ENCODE measurements at regions not wholly inside any gene's neighbourhood (a gene's known extent, or its start where the extent isn't known, plus 50 kb on each side); places are given as distances from the start of the nearest gene placed in this dataset.

DNA sequence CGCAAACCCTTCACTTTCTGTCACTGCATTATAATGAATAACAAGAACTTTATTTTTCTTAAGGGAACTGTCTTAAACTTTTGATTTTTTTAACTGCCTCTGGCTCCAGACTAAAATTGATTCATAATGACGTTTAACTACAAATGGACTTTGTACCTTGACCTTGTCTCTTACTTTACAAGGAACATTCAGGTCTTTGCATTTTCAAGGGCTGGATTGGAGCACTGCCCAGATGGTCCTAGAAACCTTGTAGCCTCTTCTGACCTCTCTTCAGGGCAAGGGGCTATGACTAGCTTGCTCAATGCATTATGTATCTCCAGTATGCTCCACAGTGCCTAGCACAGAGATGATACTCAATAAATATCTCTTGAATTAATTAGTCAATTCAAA, 612.6 kb upstream of the CLINT1 start:
- no peak overlapping the region for H3K4me3 ChIP-seq (replicated peaks; ENCODE audit: insufficient read depth, low read length)
- H3K27ac ChIP-seq (replicated peaks): no peak overlapping the region
- DNase-seq (ENCODE audit: low read depth in 1 of 2, low spot score in 1 of 2): no peak
- TF ChIP-seq POLR2AphosphoS5 (IDR thresholded peaks at IDR 0.05; ENCODE audit: low read depth): no peak
- no peak for TF ChIP-seq SPI1 (IDR thresholded peaks at IDR 0.05; ENCODE audit: borderline replicate concordance, low read depth)
- TF ChIP-seq, protein P1, sequence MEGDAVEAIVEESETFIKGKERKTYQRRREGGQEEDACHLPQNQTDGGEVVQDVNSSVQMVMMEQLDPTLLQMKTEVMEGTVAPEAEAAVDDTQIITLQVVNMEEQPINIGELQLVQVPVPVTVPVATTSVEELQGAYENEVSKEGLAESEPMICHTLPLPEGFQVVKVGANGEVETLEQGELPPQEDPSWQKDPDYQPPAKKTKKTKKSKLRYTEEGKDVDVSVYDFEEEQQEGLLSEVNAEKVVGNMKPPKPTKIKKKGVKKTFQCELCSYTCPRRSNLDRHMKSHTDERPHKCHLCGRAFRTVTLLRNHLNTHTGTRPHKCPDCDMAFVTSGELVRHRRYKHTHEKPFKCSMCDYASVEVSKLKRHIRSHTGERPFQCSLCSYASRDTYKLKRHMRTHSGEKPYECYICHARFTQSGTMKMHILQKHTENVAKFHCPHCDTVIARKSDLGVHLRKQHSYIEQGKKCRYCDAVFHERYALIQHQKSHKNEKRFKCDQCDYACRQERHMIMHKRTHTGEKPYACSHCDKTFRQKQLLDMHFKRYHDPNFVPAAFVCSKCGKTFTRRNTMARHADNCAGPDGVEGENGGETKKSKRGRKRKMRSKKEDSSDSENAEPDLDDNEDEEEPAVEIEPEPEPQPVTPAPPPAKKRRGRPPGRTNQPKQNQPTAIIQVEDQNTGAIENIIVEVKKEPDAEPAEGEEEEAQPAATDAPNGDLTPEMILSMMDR (IDR thresholded peaks at IDR 0.05; ENCODE audit: insufficient read depth, low read length): no peak
- TF ChIP-seq GABPA (IDR thresholded peaks at IDR 0.05; ENCODE audit: low read depth): no peak
- TF ChIP-seq, protein P2, sequence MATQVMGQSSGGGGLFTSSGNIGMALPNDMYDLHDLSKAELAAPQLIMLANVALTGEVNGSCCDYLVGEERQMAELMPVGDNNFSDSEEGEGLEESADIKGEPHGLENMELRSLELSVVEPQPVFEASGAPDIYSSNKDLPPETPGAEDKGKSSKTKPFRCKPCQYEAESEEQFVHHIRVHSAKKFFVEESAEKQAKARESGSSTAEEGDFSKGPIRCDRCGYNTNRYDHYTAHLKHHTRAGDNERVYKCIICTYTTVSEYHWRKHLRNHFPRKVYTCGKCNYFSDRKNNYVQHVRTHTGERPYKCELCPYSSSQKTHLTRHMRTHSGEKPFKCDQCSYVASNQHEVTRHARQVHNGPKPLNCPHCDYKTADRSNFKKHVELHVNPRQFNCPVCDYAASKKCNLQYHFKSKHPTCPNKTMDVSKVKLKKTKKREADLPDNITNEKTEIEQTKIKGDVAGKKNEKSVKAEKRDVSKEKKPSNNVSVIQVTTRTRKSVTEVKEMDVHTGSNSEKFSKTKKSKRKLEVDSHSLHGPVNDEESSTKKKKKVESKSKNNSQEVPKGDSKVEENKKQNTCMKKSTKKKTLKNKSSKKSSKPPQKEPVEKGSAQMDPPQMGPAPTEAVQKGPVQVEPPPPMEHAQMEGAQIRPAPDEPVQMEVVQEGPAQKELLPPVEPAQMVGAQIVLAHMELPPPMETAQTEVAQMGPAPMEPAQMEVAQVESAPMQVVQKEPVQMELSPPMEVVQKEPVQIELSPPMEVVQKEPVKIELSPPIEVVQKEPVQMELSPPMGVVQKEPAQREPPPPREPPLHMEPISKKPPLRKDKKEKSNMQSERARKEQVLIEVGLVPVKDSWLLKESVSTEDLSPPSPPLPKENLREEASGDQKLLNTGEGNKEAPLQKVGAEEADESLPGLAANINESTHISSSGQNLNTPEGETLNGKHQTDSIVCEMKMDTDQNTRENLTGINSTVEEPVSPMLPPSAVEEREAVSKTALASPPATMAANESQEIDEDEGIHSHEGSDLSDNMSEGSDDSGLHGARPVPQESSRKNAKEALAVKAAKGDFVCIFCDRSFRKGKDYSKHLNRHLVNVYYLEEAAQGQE (IDR thresholded peaks at IDR 0.05; ENCODE audit: insufficient replicate concordance, low read depth): no peak
- peaks cover 3% of the 10 kb centered on the region for H3K27me3 ChIP-seq (ENCODE audit: insufficient read depth, poor library complexity, severe bottlenecking)

DNA sequence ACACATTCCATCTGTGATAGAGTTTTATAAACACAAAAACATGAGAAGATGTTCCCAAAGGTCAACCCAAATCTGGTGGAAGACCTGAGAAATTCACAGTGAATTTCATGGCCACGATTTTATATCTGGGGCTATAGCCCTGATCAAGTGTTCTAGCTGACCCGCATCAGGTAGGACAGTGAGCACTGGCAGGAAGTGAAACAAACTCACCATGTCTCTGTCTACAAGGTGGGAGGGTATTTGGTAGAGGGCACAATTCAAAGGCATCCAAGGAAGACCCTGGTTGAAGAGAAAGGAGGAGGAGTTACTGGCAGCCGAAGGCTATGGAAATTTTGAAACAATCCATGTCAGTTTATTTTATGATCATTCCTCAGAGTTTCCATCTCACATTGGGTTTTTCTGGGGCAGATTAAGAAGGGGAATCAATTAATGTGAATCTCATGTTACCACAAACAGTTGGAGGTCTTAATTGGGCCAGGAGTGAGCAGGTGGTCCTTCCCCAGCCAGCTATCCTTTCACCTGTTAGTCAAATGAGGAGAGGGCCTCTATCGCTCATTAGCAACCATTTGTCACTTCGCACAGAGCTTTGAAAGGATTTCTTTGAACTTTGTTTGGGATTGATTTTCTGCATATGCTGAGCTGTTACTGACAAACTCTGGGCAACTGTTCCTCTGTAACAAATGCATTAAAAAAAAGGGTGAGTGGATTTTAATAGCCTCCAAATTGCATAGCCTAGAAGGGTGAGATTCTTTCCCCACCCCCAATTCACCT, 612.0 kb upstream of the CLINT1 start:
- no peak for DNase-seq (ENCODE audit: low read depth in 1 of 2, low spot score in 1 of 2)
- TF ChIP-seq, protein P1 (IDR thresholded peaks at IDR 0.05; ENCODE audit: insufficient read depth, low read length): no peak
- no peak for TF ChIP-seq SPI1 (IDR thresholded peaks at IDR 0.05; ENCODE audit: borderline replicate concordance, low read depth)
- Histone ChIP-seq H3K27me3 (ENCODE audit: insufficient read depth, poor library complexity, severe bottlenecking) (peaks cover 3% of the 10 kb centered on the region), H3K4me3 (replicated peaks; ENCODE audit: insufficient read depth, low read length) (no peak overlapping the region), H3K27ac (replicated peaks) (no peak overlapping the region)

DNA sequence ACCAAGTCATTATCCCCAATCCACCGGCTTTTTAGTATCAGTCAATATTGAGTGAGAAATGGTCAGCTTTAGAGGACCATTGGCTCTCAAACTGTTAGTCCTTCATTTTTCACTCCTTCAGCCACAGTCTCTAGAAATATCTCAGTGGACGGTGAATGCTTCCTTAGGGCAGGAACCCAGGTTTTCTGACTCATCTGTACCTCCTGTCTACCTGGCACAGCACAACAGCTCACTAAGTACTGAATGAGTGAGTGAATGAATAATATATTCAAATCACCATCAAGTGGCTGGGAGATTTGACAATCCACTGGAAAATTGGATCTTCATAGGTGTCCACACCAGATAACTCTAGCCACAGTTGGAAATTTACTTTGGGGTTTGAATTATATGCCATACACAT, 609.5 kb upstream of the CLINT1 start:
- no peak overlapping the region for H3K4me3 ChIP-seq (replicated peaks; ENCODE audit: insufficient read depth, low read length)
- TF ChIP-seq, protein P2 (IDR thresholded peaks at IDR 0.05; ENCODE audit: insufficient replicate concordance, low read depth): no peak
- no peak for DNase-seq (ENCODE audit: low read depth in 1 of 2, low spot score in 1 of 2)
- H3K27me3 ChIP-seq (ENCODE audit: insufficient read depth, poor library complexity, severe bottlenecking): no peaks in the 10 kb centered on the region
- H3K27ac ChIP-seq (replicated peaks): no peak overlapping the region

DNA sequence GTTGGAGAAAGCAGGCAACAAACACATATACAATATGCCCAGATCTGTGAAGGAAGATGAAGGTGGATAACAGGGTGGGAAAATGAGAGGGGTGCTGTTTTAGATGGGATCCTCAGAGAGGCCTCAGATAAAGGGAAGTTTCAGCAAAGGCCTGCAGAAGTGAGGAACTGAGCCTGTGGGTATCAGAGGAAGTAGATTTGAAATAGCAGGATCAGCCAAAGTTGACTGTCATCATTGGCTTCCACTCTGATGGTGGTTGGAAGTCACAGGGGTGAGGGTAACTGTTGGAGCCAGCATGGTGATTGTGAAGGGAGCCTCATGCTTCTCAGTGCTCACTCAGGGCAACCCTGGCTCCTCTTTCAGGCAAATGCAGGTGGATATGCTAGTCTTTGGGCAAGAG, 607.2 kb upstream of the CLINT1 start:
- DNase-seq (ENCODE audit: low read depth in 1 of 2, low spot score in 1 of 2): peak in 1 of 2 experiments; percentile 64
- Histone ChIP-seq H3K27ac (replicated peaks) (no peak overlapping the region), H3K4me3 (replicated peaks; ENCODE audit: insufficient read depth, low read length) (no peak overlapping the region), H3K27me3 (ENCODE audit: insufficient read depth, poor library complexity, severe bottlenecking) (no peaks in the 10 kb centered on the region)
- TF ChIP-seq, protein P1 (IDR thresholded peaks at IDR 0.05; ENCODE audit: insufficient read depth, low read length): no peak
- TF ChIP-seq SPI1 (IDR thresholded peaks at IDR 0.05; ENCODE audit: borderline replicate concordance, low read depth): peak; percentile 40; the same call in 1 of the 2 replicates

Data from HL-60 (cell line).